ENCODE measurements at regions not wholly inside any gene's neighbourhood (a gene's known extent, or its start where the extent isn't known, plus 50 kb on each side); places are given as distances from the start of the nearest gene placed in this dataset.

DNA sequence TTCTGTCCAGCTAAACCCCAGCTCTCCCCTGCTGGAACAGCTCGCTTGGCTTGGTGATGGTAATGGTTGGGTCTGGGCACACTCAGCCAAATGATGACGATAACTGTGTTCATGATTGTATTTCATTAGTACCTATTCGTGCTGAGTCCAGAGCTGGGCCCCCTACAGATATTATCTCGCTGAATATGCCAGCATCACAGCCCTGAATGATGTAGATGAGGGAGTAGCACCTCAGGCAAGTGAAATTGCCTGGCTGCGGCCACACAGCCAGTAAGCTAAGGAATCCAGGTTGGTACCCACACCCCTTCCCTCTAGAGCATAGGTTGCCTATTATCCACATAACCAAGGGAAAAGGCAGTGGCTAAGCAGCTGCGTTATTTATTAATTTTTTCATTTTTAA, 163.5 kb downstream of the KTN1 start:
- TF ChIP-seq CTCF (IDR thresholded peaks at IDR 0.05) (no peak), POLR2A (IDR thresholded peaks at IDR 0.05) (no peak)

Measured in thyroid gland (tissue), 4 donors.